ENCODE measurements at regions not wholly inside any gene's neighbourhood (a gene's known extent, or its start where the extent isn't known, plus 50 kb on each side); places are given as distances from the start of the nearest gene placed in this dataset.

DNA sequence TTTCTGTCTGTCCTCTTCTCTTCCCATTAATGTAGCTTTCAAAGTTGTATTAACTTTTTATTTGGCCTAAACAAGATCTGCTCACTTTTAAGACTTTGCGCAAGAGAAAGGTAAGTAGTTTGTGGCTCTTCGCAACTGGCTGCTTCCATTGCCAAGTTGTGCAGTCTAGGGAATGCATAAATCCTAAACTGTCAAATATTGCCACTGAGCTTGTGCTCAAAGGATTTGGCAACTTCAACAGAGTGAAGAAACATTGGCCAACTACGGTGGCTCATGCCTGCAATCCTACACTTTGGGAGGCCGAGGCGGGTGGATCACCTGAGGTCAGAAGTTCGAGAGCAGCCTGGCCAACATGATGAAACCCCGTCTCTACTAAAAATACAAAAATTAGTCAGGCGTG lies 826.4 kb downstream of the EPHA4 start:
- H3K9me3 ChIP-seq (ENCODE audit: control insufficient read depth, low read depth, low read length) = no peaks in the 10 kb centered on the region
- H3K9ac ChIP-seq (ENCODE audit: extremely low read depth, insufficient read length, low read length) = no peak overlapping the region
- no peak overlapping the region for H4K91ac ChIP-seq (ENCODE audit: insufficient read length, low read depth, low read length)
- no peak overlapping the region for H2BK12ac ChIP-seq (ENCODE audit: insufficient read length, low read depth, low read length)
- Mint-ChIP-seq H3K9me3 (no peaks in the 10 kb centered on the region; a peak in 1 of 5 replicates), H3K27me3 (ENCODE audit: low read depth) (no peaks in the 10 kb centered on the region), H3K4me1 (peaks cover 8 to 9% of the 10 kb centered on the region in 2 experiments), H3K36me3 (ENCODE audit: insufficient read depth in 1 of 3, low read depth in 3 of 3) (no peaks in the 10 kb centered on the region), H3K27ac (no peak overlapping the region), H3K4me3 (no peak overlapping the region)
- no CpG with 5 or more reads among the region's 8 CpGs for WGBS (ENCODE audit: extremely low coverage, insufficient read length, low lambda C conversion rate)
- H2BK120ac ChIP-seq (ENCODE audit: low read depth, low read length, poor library complexity, severe bottlenecking) = no peak overlapping the region
- no peak overlapping the region for H4K5ac ChIP-seq (ENCODE audit: insufficient read length, low read depth, low read length)
- no peak overlapping the region for H3K14ac ChIP-seq (ENCODE audit: insufficient read depth, low read length)
- H3T11ph ChIP-seq (ENCODE audit: low read length) = no peak overlapping the region
- no peak overlapping the region for H4K8ac ChIP-seq (replicated peaks; ENCODE audit: insufficient read length, low read depth, low read length)
- H3K27ac ChIP-seq (ENCODE audit: insufficient read length, low read depth, low read length) = no peak overlapping the region
- TF ChIP-seq, protein P1, sequence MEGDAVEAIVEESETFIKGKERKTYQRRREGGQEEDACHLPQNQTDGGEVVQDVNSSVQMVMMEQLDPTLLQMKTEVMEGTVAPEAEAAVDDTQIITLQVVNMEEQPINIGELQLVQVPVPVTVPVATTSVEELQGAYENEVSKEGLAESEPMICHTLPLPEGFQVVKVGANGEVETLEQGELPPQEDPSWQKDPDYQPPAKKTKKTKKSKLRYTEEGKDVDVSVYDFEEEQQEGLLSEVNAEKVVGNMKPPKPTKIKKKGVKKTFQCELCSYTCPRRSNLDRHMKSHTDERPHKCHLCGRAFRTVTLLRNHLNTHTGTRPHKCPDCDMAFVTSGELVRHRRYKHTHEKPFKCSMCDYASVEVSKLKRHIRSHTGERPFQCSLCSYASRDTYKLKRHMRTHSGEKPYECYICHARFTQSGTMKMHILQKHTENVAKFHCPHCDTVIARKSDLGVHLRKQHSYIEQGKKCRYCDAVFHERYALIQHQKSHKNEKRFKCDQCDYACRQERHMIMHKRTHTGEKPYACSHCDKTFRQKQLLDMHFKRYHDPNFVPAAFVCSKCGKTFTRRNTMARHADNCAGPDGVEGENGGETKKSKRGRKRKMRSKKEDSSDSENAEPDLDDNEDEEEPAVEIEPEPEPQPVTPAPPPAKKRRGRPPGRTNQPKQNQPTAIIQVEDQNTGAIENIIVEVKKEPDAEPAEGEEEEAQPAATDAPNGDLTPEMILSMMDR (conservative IDR thresholded peaks at IDR 0.05) = no peak
- no peak overlapping the region for H2BK20ac ChIP-seq (ENCODE audit: low read depth, low read length, poor library complexity, severe bottlenecking)
- no peaks in the 10 kb centered on the region for H3K27me3 ChIP-seq (ENCODE audit: insufficient read depth, low read length)
- H3K18ac ChIP-seq (ENCODE audit: insufficient read length, low read depth, low read length) = no peak overlapping the region
- no peaks in the 10 kb centered on the region for H3K23me2 ChIP-seq (ENCODE audit: insufficient read length, low read depth, low read length, poor library complexity, severe bottlenecking)
- no peak overlapping the region for H2BK15ac ChIP-seq (ENCODE audit: low read depth, low read length)
- H2AFZ ChIP-seq (ENCODE audit: low read length) = no peak overlapping the region
- H3K79me1 ChIP-seq (ENCODE audit: insufficient read depth, low read depth, low read length, poor library complexity, severe bottlenecking) = no peaks in the 10 kb centered on the region
- H3K79me2 ChIP-seq (ENCODE audit: insufficient read depth, low read length) = no peaks in the 10 kb centered on the region
- no peaks in the 10 kb centered on the region for H4K20me1 ChIP-seq (ENCODE audit: control insufficient read depth, insufficient read depth, insufficient read length)
- no peaks in the 10 kb centered on the region for H3K4me1 ChIP-seq (ENCODE audit: insufficient read depth, low read length)
- DNase-seq = no peak
- no peak overlapping the region for H3K4me2 ChIP-seq (ENCODE audit: insufficient read depth, insufficient read length, low read length)
- H2AK5ac ChIP-seq (ENCODE audit: insufficient read length, low read length) = no peak overlapping the region
- no peak overlapping the region for H3K23ac ChIP-seq (ENCODE audit: insufficient read length, low read depth, low read length)
- H3K56ac ChIP-seq (ENCODE audit: insufficient read length, low read depth, low read length) = no peak overlapping the region
- H2BK5ac ChIP-seq (ENCODE audit: insufficient read length, low read length) = no peak overlapping the region
- no peak overlapping the region for H3K4ac ChIP-seq (ENCODE audit: low read depth, low read length)
